22Rv1 (cell line): ENCODE measurements at regions not wholly inside any gene's neighbourhood (a gene's known extent, or its start where the extent isn't known, plus 50 kb on each side); places are given as distances from the start of the nearest gene placed in this dataset.

ENCODE experiments used
- ZFX ChIP-seq: fragments of 450-650 bp; IDR thresholded peaks from 2 replicates; pipeline ENCODE4 v1.6.1; 2017; ENCODE audit warnings: antibody characterized with exemption, borderline replicate concordance
- TF ChIP-seq, protein P1 (sequence below): fragments of 450-650 bp; IDR thresholded peaks from 2 replicates; pipeline ENCODE4 v1.5.1; 2017; ENCODE audit warnings: mild to moderate bottlenecking

DNA sequence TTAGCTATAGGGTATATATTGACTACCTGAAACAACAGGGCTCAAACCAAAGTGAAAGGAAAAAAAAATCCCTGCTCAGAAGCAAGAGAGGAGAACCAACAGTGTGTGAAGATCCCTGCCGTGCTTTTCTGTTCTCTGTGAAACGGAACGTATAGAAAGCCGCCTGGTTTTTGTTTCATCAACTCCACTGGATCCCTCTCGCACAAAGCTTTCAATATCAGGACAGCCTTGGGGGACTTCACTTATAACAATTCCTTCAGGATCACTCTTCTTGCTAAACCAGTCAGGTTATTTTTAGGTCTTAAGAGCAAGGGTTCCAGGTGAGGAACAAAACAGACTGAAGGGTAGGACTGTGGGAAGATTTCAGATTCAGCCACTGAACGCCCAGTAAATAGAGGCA lies 151.1 kb upstream of the CACNA2D1 start:
- TF ChIP-seq, protein P1, sequence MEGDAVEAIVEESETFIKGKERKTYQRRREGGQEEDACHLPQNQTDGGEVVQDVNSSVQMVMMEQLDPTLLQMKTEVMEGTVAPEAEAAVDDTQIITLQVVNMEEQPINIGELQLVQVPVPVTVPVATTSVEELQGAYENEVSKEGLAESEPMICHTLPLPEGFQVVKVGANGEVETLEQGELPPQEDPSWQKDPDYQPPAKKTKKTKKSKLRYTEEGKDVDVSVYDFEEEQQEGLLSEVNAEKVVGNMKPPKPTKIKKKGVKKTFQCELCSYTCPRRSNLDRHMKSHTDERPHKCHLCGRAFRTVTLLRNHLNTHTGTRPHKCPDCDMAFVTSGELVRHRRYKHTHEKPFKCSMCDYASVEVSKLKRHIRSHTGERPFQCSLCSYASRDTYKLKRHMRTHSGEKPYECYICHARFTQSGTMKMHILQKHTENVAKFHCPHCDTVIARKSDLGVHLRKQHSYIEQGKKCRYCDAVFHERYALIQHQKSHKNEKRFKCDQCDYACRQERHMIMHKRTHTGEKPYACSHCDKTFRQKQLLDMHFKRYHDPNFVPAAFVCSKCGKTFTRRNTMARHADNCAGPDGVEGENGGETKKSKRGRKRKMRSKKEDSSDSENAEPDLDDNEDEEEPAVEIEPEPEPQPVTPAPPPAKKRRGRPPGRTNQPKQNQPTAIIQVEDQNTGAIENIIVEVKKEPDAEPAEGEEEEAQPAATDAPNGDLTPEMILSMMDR: no peak
- no peak for TF ChIP-seq ZFX
